Liver (tissue), 8 donors: ENCODE measurements at regions not wholly inside any gene's neighbourhood (a gene's known extent, or its start where the extent isn't known, plus 50 kb on each side); places are given as distances from the start of the nearest gene placed in this dataset.

ENCODE experiments used
- DNase-seq: peaks from one replicate; pipeline ENCODE4 v3.0.0-alpha.2; 2017; ENCODE audit warnings: low spot score
- H3K27ac ChIP-seq, 2 donors: one replicate each; pipeline ENCODE4 v1.7.0; 2013; ENCODE audit warnings: inconsistent platforms in 2 of 2, low read length in 2 of 2, control low read depth in 1 of 2, low read depth in 1 of 2, mild to moderate bottlenecking in 1 of 2
- H3K27me3 ChIP-seq, 4 donors: one replicate each; pipeline versions ENCODE4 v1.6.1 to v1.7.0; 2013; ENCODE audit warnings: low read length in 3 of 4, inconsistent platforms in 1 of 4, mild to moderate bottlenecking in 1 of 4, moderate library complexity in 1 of 4; ENCODE audit not compliant: control insufficient read depth in 4 of 4, insufficient read depth in 4 of 4
- H3K36me3 ChIP-seq, 4 donors: one replicate each; pipeline versions ENCODE4 v1.6.1 to v1.7.0; 2013; ENCODE audit warnings: low read length in 3 of 4, mild to moderate bottlenecking in 3 of 4, low read depth in 1 of 4, moderate library complexity in 1 of 4; ENCODE audit not compliant: control insufficient read depth in 4 of 4, insufficient read depth in 3 of 4
- H3K4me1 ChIP-seq, 4 donors: one replicate each; pipeline versions ENCODE4 v1.6.1 to v1.7.0; 2013; ENCODE audit warnings: low read length in 3 of 4, mild to moderate bottlenecking in 3 of 4, moderate library complexity in 1 of 4; ENCODE audit not compliant: control insufficient read depth in 4 of 4, insufficient read depth in 4 of 4
- H3K4me3 ChIP-seq, 3 donors: one replicate each; pipeline versions ENCODE4 v1.6.1 to v1.7.0; 2013; ENCODE audit warnings: low read length in 3 of 3, control low read depth in 1 of 3, low read depth in 1 of 3, mild to moderate bottlenecking in 1 of 3
- H3K9ac ChIP-seq, 2 donors: one replicate each; pipeline ENCODE4 v1.7.0; 2013; ENCODE audit warnings: low read length in 2 of 2, mild to moderate bottlenecking in 2 of 2, moderate library complexity in 2 of 2, control low read depth in 1 of 2, low read depth in 1 of 2
- H3K9me3 ChIP-seq, 4 donors: one replicate each; pipeline versions ENCODE4 v1.6.1 to v1.7.0; 2013; ENCODE audit warnings: low read length in 3 of 4; ENCODE audit not compliant: control insufficient read depth in 4 of 4
- FOXA1 ChIP-seq: IDR thresholded peaks from 2 replicates; pipeline ENCODE4 v1.6.1; 2016; ENCODE audit warnings: antibody characterized with exemption
- FOXA2 ChIP-seq: IDR thresholded peaks from 2 replicates; pipeline ENCODE4 v1.6.1; 2016; ENCODE audit warnings: antibody characterized with exemption
- GABPA ChIP-seq, 2 donors: IDR thresholded peaks in 1 of 2; conservative IDR thresholded peaks in 1 of 2; 2 replicates each; pipeline ENCODE4 v1.6.1; 2016; ENCODE audit warnings: antibody characterized with exemption in 2 of 2, mild to moderate bottlenecking in 1 of 2, moderate library complexity in 1 of 2
- HNF4G ChIP-seq: IDR thresholded peaks from 2 replicates; pipeline ENCODE4 v1.6.1; 2016; ENCODE audit warnings: antibody characterized with exemption
- JUND ChIP-seq, 2 donors: IDR thresholded peaks; 2 replicates each; pipeline ENCODE4 v1.6.1; 2016; ENCODE audit warnings: antibody characterized with exemption in 2 of 2
- NR2F2 ChIP-seq: IDR thresholded peaks from 2 replicates; pipeline ENCODE4 v1.6.1; 2016; ENCODE audit warnings: antibody characterized with exemption
- RAD21 ChIP-seq, 2 donors: IDR thresholded peaks; 2 replicates each; pipeline ENCODE4 v1.6.1; 2016; ENCODE audit warnings: antibody characterized with exemption in 2 of 2, mild to moderate bottlenecking in 2 of 2
- RXRA ChIP-seq, 2 donors: IDR thresholded peaks; 2 replicates each; pipeline ENCODE4 v1.6.1; 2017 to 2018; ENCODE audit warnings: antibody characterized with exemption in 2 of 2, mild to moderate bottlenecking in 1 of 2
- SP1 ChIP-seq: IDR thresholded peaks from 2 replicates; pipeline ENCODE4 v1.6.1; 2018; ENCODE audit warnings: antibody characterized with exemption, mild to moderate bottlenecking
- TAF1 ChIP-seq: conservative IDR thresholded peaks from 2 replicates; pipeline ENCODE4 v1.6.1; 2016; ENCODE audit warnings: antibody characterized with exemption, mild to moderate bottlenecking
- YY1 ChIP-seq: IDR thresholded peaks from 2 replicates; pipeline ENCODE4 v1.6.1; 2016; ENCODE audit warnings: antibody characterized with exemption, mild to moderate bottlenecking
- WGBS: extraction: QIAGEN DNeasy Blood & Tissue Kit; methylation state at CpG from one replicate; pipeline ENCODE4 v1.1.7; 2013; 5-methylcytosine and 5-hydroxymethylcytosine counted together
- TF ChIP-seq, protein P1 (sequence below): IDR thresholded peaks from 2 replicates; pipeline ENCODE4 v1.6.1; 2016; ENCODE audit warnings: antibody characterized with exemption
- TF ChIP-seq, protein P2 (sequence below): IDR thresholded peaks from 2 replicates; pipeline ENCODE4 v1.6.1; 2016; ENCODE audit warnings: antibody characterized with exemption, mild to moderate bottlenecking
- TF ChIP-seq, protein P3 (sequence below): fragments of 150-350 bp; IDR thresholded peaks from 2 replicates; pipeline ENCODE4 v1.5.1; 2017; ENCODE audit warnings: improper control_type of control experiment, low read depth, low read length; ENCODE audit not compliant: missing input control
- TF ChIP-seq, protein P4 (sequence below): IDR thresholded peaks from 2 replicates; pipeline ENCODE4 v1.6.1; 2016; ENCODE audit warnings: antibody characterized with exemption
- donor health status: healthy.
- donor health status: healthy.
- donor health status: healthy.
- donor health status: healthy.
- donor health status: healthy.

DNA sequence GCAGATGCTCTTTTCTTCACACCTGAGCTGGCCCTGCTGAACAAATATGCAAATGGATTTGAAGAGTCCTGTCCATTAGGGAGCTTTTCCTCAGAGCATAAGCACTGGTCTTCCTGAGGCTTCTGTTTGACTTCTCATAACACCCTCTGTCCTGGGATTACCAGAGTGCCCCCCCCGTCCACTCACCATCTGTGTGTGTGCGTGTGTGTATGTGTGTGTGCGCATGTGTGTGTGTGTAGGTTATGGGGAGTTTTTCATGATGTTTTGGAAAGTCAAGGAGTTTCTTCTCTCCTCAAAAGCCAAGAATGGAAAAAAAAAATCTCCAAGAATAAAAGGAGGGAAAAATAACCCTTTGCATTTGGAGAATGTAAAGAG is 57.7 kb upstream of the COMTD1 start:
- H3K27ac ChIP-seq, result no peak overlapping the region
- H3K9ac ChIP-seq, result no peak overlapping the region
- DNase-seq, result no peak
- TF ChIP-seq, protein P1, sequence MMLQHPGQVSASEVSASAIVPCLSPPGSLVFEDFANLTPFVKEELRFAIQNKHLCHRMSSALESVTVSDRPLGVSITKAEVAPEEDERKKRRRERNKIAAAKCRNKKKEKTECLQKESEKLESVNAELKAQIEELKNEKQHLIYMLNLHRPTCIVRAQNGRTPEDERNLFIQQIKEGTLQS, result no peak
- TF ChIP-seq JUND (IDR thresholded peaks at IDR 0.05), result no peak
- TF ChIP-seq FOXA1, result no peak
- TF ChIP-seq RAD21 (IDR thresholded peaks at IDR 0.05), result no peak
- TF ChIP-seq, protein P2, sequence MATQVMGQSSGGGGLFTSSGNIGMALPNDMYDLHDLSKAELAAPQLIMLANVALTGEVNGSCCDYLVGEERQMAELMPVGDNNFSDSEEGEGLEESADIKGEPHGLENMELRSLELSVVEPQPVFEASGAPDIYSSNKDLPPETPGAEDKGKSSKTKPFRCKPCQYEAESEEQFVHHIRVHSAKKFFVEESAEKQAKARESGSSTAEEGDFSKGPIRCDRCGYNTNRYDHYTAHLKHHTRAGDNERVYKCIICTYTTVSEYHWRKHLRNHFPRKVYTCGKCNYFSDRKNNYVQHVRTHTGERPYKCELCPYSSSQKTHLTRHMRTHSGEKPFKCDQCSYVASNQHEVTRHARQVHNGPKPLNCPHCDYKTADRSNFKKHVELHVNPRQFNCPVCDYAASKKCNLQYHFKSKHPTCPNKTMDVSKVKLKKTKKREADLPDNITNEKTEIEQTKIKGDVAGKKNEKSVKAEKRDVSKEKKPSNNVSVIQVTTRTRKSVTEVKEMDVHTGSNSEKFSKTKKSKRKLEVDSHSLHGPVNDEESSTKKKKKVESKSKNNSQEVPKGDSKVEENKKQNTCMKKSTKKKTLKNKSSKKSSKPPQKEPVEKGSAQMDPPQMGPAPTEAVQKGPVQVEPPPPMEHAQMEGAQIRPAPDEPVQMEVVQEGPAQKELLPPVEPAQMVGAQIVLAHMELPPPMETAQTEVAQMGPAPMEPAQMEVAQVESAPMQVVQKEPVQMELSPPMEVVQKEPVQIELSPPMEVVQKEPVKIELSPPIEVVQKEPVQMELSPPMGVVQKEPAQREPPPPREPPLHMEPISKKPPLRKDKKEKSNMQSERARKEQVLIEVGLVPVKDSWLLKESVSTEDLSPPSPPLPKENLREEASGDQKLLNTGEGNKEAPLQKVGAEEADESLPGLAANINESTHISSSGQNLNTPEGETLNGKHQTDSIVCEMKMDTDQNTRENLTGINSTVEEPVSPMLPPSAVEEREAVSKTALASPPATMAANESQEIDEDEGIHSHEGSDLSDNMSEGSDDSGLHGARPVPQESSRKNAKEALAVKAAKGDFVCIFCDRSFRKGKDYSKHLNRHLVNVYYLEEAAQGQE, result no peak
- no peak for TF ChIP-seq HNF4G
- TF ChIP-seq YY1, result no peak
- H3K36me3 ChIP-seq, result no peaks in the 10 kb centered on the region
- 95% methylated on average over 3 of the region's 3 CpGs for WGBS
- peaks cover 0 to 3% (median 0%) of the 10 kb centered on the region in 4 donors for H3K27me3 ChIP-seq
- H3K9me3 ChIP-seq, result peaks cover 2 to 6% (median 3%) of the 10 kb centered on the region in 4 donors
- no peak overlapping the region for H3K4me3 ChIP-seq
- H3K4me1 ChIP-seq, result peaks cover 0 to 2% (median 2%) of the 10 kb centered on the region in 4 donors

DNA sequence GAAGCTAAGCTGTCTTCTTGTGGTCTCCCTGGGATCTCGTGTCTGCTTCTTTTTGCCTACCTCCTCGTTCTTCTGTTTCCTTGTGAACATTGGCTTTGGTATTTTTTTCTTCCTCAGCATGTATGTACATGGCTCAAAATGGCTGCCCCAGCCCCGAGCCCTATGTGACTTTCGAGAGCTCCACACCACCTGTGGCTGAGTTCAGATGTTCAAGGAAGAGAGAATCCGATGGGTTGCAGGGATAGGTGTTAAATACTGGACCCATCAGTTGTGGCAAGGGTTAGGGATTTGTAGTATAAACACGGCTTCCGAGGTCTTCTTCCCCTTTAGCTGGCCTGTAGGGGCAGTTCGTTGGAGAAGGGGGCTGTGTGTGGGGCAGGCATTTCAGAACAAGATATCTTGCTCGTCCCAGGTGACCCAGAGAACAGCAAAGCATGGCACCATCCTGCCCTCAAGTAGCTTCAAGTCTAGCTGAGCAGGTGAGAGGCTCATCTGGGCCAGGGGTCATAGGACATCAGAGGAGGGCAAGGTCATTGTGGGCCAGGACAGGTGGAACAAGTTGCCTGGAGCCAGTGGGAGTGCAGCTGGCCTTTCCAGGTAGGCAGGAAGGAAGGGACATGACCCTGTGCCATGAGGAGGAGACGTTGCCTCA is 57.2 kb upstream of the COMTD1 start:
- Histone ChIP-seq H3K9ac (no peak overlapping the region), H3K36me3 (no peaks in the 10 kb centered on the region), H3K4me3 (no peak overlapping the region), H3K27me3 (peaks cover 0 to 3% (median 0%) of the 10 kb centered on the region in 4 donors), H3K9me3 (peaks cover 2 to 6% (median 3%) of the 10 kb centered on the region in 4 donors), H3K4me1 (peaks cover 0 to 2% (median 2%) of the 10 kb centered on the region in 4 donors), H3K27ac (no peak overlapping the region)
- TF ChIP-seq HNF4G (no peak), RXRA (IDR thresholded peaks at IDR 0.05) (no peak), NR2F2 (no peak), TAF1 (no peak), JUND (IDR thresholded peaks at IDR 0.05) (no peak), GABPA (IDR thresholded peaks at IDR 0.05 in 1 of 2, conservative IDR thresholded peaks at IDR 0.05 in 1 of 2) (no peak), FOXA2 (no peak), RAD21 (IDR thresholded peaks at IDR 0.05) (no peak), SP1 (no peak)
- TF ChIP-seq, protein P3, sequence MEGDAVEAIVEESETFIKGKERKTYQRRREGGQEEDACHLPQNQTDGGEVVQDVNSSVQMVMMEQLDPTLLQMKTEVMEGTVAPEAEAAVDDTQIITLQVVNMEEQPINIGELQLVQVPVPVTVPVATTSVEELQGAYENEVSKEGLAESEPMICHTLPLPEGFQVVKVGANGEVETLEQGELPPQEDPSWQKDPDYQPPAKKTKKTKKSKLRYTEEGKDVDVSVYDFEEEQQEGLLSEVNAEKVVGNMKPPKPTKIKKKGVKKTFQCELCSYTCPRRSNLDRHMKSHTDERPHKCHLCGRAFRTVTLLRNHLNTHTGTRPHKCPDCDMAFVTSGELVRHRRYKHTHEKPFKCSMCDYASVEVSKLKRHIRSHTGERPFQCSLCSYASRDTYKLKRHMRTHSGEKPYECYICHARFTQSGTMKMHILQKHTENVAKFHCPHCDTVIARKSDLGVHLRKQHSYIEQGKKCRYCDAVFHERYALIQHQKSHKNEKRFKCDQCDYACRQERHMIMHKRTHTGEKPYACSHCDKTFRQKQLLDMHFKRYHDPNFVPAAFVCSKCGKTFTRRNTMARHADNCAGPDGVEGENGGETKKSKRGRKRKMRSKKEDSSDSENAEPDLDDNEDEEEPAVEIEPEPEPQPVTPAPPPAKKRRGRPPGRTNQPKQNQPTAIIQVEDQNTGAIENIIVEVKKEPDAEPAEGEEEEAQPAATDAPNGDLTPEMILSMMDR, result no peak
- TF ChIP-seq, protein P4, sequence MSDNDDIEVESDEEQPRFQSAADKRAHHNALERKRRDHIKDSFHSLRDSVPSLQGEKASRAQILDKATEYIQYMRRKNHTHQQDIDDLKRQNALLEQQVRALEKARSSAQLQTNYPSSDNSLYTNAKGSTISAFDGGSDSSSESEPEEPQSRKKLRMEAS, result no peak
- TF ChIP-seq, protein P2, result no peak
- 95% methylated on average over 10 of the region's 10 CpGs for WGBS
- DNase-seq, result no peak
